ENCODE measurements at regions not wholly inside any gene's neighbourhood (a gene's known extent, or its start where the extent isn't known, plus 50 kb on each side); places are given as distances from the start of the nearest gene placed in this dataset.

GRCh38 chr9:23554686-23555085, 271.4 kb downstream of the ELAVL2 start:
- WGBS (ENCODE audit: insufficient coverage, low lambda C conversion rate) = no CpG with 5 or more reads among the region's 1 CpG
- H3K36me3 ChIP-seq (ENCODE audit: control insufficient read depth, insufficient read depth, low read length) = no peaks in the 10 kb centered on the region
- no peaks in the 10 kb centered on the region for H3K27me3 ChIP-seq (ENCODE audit: control insufficient read depth, insufficient read depth, low read length)
- no peaks in the 10 kb centered on the region for H3K4me1 ChIP-seq (ENCODE audit: control insufficient read depth, insufficient read depth, low read length)
- no peak for DNase-seq
- no peak overlapping the region for H3K4me3 ChIP-seq (ENCODE audit: low read length)
- H3K27ac ChIP-seq (ENCODE audit: low read length) = no peak overlapping the region
- no peaks in the 10 kb centered on the region for H3K9me3 ChIP-seq (ENCODE audit: control insufficient read depth, low read depth, low read length)

DNA sequence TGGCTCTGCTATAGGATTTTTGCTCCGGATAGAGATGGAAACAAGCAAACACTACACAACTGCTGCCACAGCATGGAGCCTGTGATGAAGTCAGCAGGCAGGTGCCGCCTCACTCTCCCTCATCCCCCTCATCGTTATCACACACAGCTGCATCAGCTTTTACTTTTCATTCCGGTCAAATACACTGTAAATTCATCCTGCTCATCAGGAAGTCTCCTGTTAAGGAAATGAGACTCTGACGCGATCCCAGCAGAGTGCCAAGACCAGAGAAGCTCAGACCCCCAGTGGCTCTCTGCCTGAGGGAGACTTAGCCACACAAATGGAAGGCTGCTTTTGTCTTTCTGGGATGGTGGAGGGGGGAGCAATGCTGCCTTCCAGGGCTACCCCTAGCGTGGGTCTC, 270.2 kb downstream of the ELAVL2 start:
- Histone ChIP-seq H3K27me3 (ENCODE audit: control insufficient read depth, insufficient read depth, low read length) (no peaks in the 10 kb centered on the region), H3K36me3 (ENCODE audit: control insufficient read depth, insufficient read depth, low read length) (no peaks in the 10 kb centered on the region), H3K9me3 (ENCODE audit: control insufficient read depth, low read depth, low read length) (no peaks in the 10 kb centered on the region), H3K4me3 (ENCODE audit: low read length) (no peak overlapping the region), H3K27ac (ENCODE audit: low read length) (no peak overlapping the region), H3K4me1 (ENCODE audit: control insufficient read depth, insufficient read depth, low read length) (no peaks in the 10 kb centered on the region)
- WGBS (ENCODE audit: insufficient coverage, low lambda C conversion rate) = no CpG with 5 or more reads among the region's 7 CpGs
- no peak for DNase-seq

- DNase-seq = no peak
- H3K9me3 ChIP-seq (ENCODE audit: control insufficient read depth, low read depth, low read length) = no peaks in the 10 kb centered on the region
- no peaks in the 10 kb centered on the region for H3K27me3 ChIP-seq (ENCODE audit: control insufficient read depth, insufficient read depth, low read length)
- no peak overlapping the region for H3K4me3 ChIP-seq (ENCODE audit: low read length)
- H3K36me3 ChIP-seq (ENCODE audit: control insufficient read depth, insufficient read depth, low read length) = no peaks in the 10 kb centered on the region
- no CpG with 5 or more reads among the region's 1 CpG for WGBS (ENCODE audit: insufficient coverage, low lambda C conversion rate)
- H3K27ac ChIP-seq (ENCODE audit: low read length) = no peak overlapping the region
- H3K4me1 ChIP-seq (ENCODE audit: control insufficient read depth, insufficient read depth, low read length) = no peaks in the 10 kb centered on the region
Observed at GRCh38 chr9:23556459-23556858, 269.6 kb downstream of the ELAVL2 start.

GRCh38 chr9:23557689-23558088, 268.4 kb downstream of the ELAVL2 start:
- Histone ChIP-seq H3K9me3 (ENCODE audit: control insufficient read depth, low read depth, low read length) (no peaks in the 10 kb centered on the region), H3K27ac (ENCODE audit: low read length) (no peak overlapping the region), H3K4me3 (ENCODE audit: low read length) (no peak overlapping the region), H3K4me1 (ENCODE audit: control insufficient read depth, insufficient read depth, low read length) (no peaks in the 10 kb centered on the region), H3K27me3 (ENCODE audit: control insufficient read depth, insufficient read depth, low read length) (no peaks in the 10 kb centered on the region), H3K36me3 (ENCODE audit: control insufficient read depth, insufficient read depth, low read length) (no peaks in the 10 kb centered on the region)
- DNase-seq = no peak

- Histone ChIP-seq H3K9me3 (ENCODE audit: control insufficient read depth, low read depth, low read length) (no peaks in the 10 kb centered on the region), H3K4me1 (ENCODE audit: control insufficient read depth, insufficient read depth, low read length) (no peaks in the 10 kb centered on the region), H3K27ac (ENCODE audit: low read length) (no peak overlapping the region), H3K36me3 (ENCODE audit: control insufficient read depth, insufficient read depth, low read length) (no peaks in the 10 kb centered on the region), H3K27me3 (ENCODE audit: control insufficient read depth, insufficient read depth, low read length) (no peaks in the 10 kb centered on the region), H3K4me3 (ENCODE audit: low read length) (no peak overlapping the region)
- no peak for DNase-seq
- no CpG with 5 or more reads among the region's 4 CpGs for WGBS (ENCODE audit: insufficient coverage, low lambda C conversion rate)
Observed at GRCh38 chr9:23559522-23559921, 266.5 kb downstream of the ELAVL2 start.

DNA sequence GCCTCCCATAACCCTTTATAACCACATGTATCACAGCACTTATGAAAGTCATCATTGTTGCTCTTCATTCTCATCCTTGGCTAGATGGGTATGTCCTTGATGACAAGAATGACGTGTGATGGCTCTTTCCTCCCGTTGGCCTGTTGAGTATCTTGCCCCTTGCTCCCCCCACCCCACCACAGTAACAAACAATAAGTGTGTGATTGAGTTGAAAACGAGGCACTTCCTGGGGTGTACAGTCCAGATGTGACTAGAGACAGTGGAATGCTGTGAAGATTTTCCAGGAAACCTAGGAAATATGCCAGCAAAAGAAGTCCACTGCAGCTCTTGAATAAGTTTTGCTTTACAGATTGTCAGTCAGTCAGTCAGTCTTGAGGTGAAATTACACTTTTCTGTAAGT, 262.5 kb downstream of the ELAVL2 start:
- WGBS (ENCODE audit: insufficient coverage, low lambda C conversion rate) = no CpG with 5 or more reads among the region's 3 CpGs
- Histone ChIP-seq H3K9me3 (ENCODE audit: control insufficient read depth, low read depth, low read length) (no peaks in the 10 kb centered on the region), H3K27me3 (ENCODE audit: control insufficient read depth, insufficient read depth, low read length) (no peaks in the 10 kb centered on the region), H3K27ac (ENCODE audit: low read length) (no peak overlapping the region), H3K4me3 (ENCODE audit: low read length) (no peak overlapping the region), H3K4me1 (ENCODE audit: control insufficient read depth, insufficient read depth, low read length) (no peaks in the 10 kb centered on the region), H3K36me3 (ENCODE audit: control insufficient read depth, insufficient read depth, low read length) (no peaks in the 10 kb centered on the region)
- DNase-seq = no peak

GRCh38 chr9:23567516-23568165, 258.4 kb downstream of the ELAVL2 start:
- Histone ChIP-seq H3K27ac (ENCODE audit: low read length) (no peak overlapping the region), H3K27me3 (ENCODE audit: control insufficient read depth, insufficient read depth, low read length) (no peaks in the 10 kb centered on the region), H3K4me3 (ENCODE audit: low read length) (no peak overlapping the region), H3K4me1 (ENCODE audit: control insufficient read depth, insufficient read depth, low read length) (no peaks in the 10 kb centered on the region), H3K9me3 (ENCODE audit: control insufficient read depth, low read depth, low read length) (no peaks in the 10 kb centered on the region), H3K36me3 (ENCODE audit: control insufficient read depth, insufficient read depth, low read length) (no peaks in the 10 kb centered on the region)
- DNase-seq = no peak
- no CpG with 5 or more reads among the region's 5 CpGs for WGBS (ENCODE audit: insufficient coverage, low lambda C conversion rate)

DNA sequence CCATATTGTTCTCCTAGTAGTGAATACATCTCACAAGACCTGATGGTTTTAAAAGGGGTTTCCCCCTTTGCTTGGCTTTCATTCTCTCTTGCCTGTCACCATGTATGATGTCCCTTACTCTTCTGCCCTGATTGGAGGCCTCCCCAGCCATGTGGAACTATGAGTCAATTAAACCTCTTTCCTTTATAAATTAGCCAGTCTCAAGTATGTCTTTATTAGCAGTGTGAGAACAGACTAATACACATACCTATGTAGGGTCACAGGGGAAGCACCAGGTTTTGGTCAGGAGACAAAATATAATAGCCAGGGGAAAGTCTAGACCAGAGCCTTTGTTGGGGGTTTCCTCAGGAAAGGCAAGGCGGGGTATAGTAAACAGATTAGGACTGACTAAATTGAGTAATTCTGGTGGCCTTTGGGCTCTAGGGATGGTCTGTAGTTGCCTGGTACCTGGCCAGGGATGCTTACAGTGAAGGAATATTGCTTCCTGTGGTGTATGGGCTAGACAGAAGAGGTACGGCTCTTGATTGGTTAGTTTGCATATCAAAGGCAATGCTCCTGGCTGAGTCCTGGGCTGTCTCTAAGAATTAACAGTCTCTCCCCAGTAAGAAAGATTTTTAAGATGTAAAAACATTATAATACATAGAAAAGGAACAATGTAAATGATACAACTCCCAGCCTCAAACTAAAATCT, 254.5 kb downstream of the ELAVL2 start:
- H3K27me3 ChIP-seq (ENCODE audit: control insufficient read depth, insufficient read depth, low read length) = no peaks in the 10 kb centered on the region
- H3K27ac ChIP-seq (ENCODE audit: low read length) = no peak overlapping the region
- no peak overlapping the region for H3K4me3 ChIP-seq (ENCODE audit: low read length)
- H3K36me3 ChIP-seq (ENCODE audit: control insufficient read depth, insufficient read depth, low read length) = no peaks in the 10 kb centered on the region
- no peaks in the 10 kb centered on the region for H3K9me3 ChIP-seq (ENCODE audit: control insufficient read depth, low read depth, low read length)
- H3K4me1 ChIP-seq (ENCODE audit: control insufficient read depth, insufficient read depth, low read length) = no peaks in the 10 kb centered on the region
- no CpG with 5 or more reads among the region's 2 CpGs for WGBS (ENCODE audit: insufficient coverage, low lambda C conversion rate)
- DNase-seq = no peak

- Histone ChIP-seq H3K4me3 (ENCODE audit: low read length) (no peak overlapping the region), H3K27me3 (ENCODE audit: control insufficient read depth, insufficient read depth, low read length) (no peaks in the 10 kb centered on the region), H3K4me1 (ENCODE audit: control insufficient read depth, insufficient read depth, low read length) (no peaks in the 10 kb centered on the region), H3K27ac (ENCODE audit: low read length) (no peak overlapping the region), H3K36me3 (ENCODE audit: control insufficient read depth, insufficient read depth, low read length) (no peaks in the 10 kb centered on the region), H3K9me3 (ENCODE audit: control insufficient read depth, low read depth, low read length) (no peaks in the 10 kb centered on the region)
- no peak for DNase-seq
Observed at GRCh38 chr9:23573800-23574199, 252.2 kb downstream of the ELAVL2 start.

- Histone ChIP-seq H3K9me3 (ENCODE audit: control insufficient read depth, low read depth, low read length) (no peaks in the 10 kb centered on the region), H3K36me3 (ENCODE audit: control insufficient read depth, insufficient read depth, low read length) (no peaks in the 10 kb centered on the region), H3K27ac (ENCODE audit: low read length) (no peak overlapping the region), H3K4me3 (ENCODE audit: low read length) (no peak overlapping the region), H3K4me1 (ENCODE audit: control insufficient read depth, insufficient read depth, low read length) (no peaks in the 10 kb centered on the region), H3K27me3 (ENCODE audit: control insufficient read depth, insufficient read depth, low read length) (no peaks in the 10 kb centered on the region)
- DNase-seq = no peak
- no CpG with 5 or more reads among the region's 1 CpG for WGBS (ENCODE audit: insufficient coverage, low lambda C conversion rate)
Observed at GRCh38 chr9:23577611-23578010, 248.4 kb downstream of the ELAVL2 start.

DNA sequence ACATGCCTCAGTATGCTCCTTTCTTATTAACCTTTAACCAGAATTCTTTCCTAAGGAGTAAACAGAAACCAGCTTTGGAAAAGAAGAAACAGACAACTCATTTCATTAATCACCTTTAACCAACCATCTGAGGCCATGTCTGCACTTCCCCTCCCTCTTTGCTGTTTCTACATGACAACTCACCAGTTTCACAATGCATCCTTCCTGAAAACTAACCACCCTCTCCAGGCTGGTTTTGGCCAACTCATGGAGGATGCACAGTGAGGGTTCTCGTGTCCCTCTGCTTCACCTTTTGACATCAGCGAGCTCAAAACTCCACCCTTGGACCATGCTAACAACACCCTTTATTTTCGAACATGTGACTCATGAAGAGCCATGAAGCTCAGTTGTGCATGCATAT, 244.1 kb downstream of the ELAVL2 start:
- no peaks in the 10 kb centered on the region for H3K4me1 ChIP-seq (ENCODE audit: control insufficient read depth, insufficient read depth, low read length)
- H3K4me3 ChIP-seq (ENCODE audit: low read length) = no peak overlapping the region
- no peaks in the 10 kb centered on the region for H3K27me3 ChIP-seq (ENCODE audit: control insufficient read depth, insufficient read depth, low read length)
- H3K27ac ChIP-seq (ENCODE audit: low read length) = no peak overlapping the region
- no CpG with 5 or more reads among the region's 3 CpGs for WGBS (ENCODE audit: insufficient coverage, low lambda C conversion rate)
- H3K36me3 ChIP-seq (ENCODE audit: control insufficient read depth, insufficient read depth, low read length) = no peaks in the 10 kb centered on the region
- no peak for DNase-seq
- no peaks in the 10 kb centered on the region for H3K9me3 ChIP-seq (ENCODE audit: control insufficient read depth, low read depth, low read length)

Measured in large intestine (tissue), 3 donors.